ENCODE measurements at regions not wholly inside any gene's neighbourhood (a gene's known extent, or its start where the extent isn't known, plus 50 kb on each side); places are given as distances from the start of the nearest gene placed in this dataset.

GRCh38 chr5:156232251-156232869 is 94.6 kb upstream of the SGCD start:
- no peak for DNase-seq

GRCh38 chr5:156237361-156237760 is 89.6 kb upstream of the SGCD start:
- no peak for DNase-seq

GRCh38 chr5:156239800-156240199 is 87.2 kb upstream of the SGCD start:
- no peak for DNase-seq

GRCh38 chr5:156240414-156240813 is 86.5 kb upstream of the SGCD start:
- no peak for DNase-seq

- no peak for DNase-seq
These were observed 85.7 kb upstream of the SGCD start for GRCh38 chr5:156241266-156241665.

DNA sequence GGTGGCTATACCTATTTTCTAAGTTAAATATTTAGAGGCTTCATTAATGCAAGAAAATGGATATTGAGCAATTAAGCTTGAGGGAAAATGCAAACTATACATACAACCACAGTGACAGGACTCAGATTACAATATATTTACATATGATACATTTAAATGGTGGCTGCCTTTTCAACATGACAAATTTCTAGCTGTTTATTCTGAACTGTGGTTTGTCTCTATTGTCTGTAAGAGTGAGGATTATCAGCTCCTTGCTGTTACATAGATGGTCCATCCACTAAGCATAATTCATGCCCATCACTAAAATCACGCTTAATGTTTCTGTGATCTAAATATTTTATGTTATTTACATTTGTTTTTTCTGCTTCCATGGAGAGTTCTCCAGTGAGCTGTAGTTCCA is 81.1 kb upstream of the SGCD start:
- DNase-seq: no peak

DNA sequence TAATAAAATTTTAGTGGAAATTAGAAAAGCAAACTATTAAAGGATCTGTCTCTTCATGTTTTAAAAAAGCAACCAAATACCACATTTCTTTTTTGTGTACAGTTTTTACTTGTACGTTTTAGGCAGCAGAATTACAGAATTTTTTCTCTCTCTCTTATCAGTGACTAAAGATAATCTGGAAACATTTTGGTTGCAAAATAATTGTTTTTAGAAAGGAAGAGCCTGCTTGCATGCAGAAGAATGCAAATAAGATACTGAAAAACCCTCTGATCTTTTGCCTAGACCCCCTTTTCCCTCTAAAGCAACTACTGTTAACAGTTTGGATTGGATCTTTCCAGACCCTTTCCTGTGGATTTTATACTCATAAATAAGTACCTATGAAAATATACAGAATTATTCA is 75.9 kb upstream of the SGCD start:
- DNase-seq: no peak

- no peak for DNase-seq
These were observed 73.8 kb upstream of the SGCD start for GRCh38 chr5:156253130-156253529.

DNA sequence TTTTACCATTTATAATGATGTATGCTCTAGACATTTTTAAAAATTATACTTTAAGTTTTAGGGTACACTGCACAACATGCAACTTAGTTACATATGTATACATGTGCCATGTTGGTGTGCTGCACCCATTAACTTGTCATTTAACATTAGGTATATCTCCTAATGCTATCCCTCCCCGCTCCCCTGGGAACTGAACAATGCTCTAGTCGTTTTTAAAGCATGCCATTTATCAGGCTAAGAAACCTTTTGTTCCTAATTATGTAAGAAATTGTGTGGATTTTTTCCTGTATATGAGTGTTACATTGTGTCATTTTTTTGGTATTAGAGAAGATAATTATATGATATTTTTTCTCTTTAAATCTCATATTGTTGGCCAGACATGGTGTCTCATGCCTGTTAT is 72.8 kb upstream of the SGCD start:
- no peak for DNase-seq

DNA sequence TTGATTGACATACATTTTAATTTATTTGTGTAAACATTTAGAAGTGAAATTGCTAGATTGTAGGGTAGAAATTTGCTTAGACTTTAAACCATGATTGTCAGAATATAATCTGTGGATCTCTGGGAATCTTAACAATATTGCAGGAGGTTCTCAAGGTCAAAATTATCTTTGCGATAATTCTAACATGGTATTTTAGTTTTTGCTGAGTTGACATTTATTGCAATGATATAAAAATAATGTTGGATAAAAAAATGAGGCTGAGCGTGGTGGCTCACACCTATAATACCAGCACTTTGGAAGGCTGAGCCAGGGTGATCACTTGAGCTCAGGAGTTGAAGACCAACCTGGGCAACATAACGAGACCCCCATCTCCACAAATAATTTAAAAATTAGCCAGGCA is 70.3 kb upstream of the SGCD start:
- no peak for DNase-seq

DNA sequence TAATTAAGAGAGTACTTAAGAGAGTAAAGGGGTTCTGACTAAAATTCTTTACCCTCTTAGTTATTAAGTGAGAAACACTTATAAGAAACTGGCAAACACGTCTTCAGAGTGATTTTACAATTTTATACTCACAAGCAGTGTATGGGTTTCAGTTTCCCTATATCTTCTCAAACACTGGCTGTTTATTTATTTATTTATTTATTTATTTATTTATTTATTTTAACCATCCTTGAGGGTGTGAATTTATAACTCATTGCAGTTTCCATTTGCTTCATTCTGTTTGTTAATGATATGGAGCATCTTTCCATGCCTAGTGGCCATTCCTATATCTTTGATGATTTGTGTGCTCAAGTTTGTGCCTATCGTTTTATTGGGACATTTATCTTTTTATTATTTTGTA is 68.0 kb upstream of the SGCD start:
- no peak for DNase-seq

DNA sequence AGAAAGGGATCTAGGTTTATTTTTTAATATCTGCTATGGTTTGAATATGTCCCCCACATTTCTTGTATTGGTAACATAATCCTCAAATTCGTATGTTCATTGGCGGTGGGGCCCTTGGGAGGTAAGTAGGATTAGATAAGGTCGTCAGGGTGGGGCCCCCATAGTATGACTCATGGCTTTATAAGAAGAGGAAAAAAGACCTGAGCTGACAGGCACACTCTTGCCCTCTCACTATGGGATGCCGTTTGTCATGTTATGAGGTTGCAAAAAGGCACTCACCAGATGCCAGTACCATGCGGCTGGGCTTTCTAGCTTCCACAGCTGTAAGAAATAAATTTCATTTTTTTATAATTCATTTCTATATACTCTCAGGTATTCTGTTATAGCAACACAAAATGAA is 67.3 kb upstream of the SGCD start:
- DNase-seq: no peak

DNA sequence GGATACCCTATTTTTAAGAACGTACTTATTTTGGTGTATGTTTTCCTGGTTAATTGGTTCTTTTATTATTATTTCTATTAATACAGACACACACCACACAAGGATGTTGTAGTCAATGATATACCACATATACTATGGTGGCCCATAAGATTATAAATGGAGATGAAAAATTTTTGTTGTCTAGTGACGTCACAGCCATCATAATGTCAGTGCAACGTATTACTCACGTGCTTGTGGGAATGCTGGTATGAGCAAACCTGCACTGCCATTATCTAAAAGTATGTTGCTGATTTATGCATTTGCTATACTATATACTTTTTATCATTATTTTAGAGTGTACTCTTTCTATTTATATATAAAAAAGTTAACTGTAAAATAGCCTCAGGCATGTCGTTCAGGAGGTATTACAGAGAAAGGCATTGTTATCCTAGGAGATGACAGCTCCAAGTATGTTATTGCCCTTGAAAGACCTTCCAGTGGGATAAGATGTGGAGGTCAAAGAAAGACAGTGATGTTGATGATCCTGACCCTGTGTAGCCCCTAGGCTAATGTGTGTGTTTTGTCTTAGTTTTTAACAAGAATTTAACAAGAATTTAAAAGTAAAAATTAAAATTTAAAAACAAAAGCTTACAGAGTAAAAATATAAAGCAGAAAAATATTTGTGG is 65.6 kb upstream of the SGCD start:
- DNase-seq: no peak

DNA sequence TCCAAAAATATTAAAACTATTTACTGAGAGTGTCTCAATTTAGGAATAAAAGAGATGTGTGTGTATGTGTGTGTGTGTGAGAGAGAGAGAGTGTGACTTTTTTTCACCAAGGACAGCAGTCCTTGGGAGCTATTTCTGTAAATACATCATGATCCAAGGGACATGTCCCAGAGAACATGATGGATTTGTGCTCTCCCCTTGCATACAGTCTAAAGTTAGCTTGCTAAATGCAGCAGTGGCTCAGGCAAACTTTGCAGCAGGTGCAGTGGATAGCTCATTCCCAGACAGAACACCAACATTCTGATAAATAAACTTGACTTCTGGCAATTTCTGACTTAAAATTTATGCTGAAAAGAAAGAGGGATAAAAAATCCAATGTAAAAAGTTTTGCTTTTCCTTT is 55.4 kb upstream of the SGCD start:
- no peak for DNase-seq

DNA sequence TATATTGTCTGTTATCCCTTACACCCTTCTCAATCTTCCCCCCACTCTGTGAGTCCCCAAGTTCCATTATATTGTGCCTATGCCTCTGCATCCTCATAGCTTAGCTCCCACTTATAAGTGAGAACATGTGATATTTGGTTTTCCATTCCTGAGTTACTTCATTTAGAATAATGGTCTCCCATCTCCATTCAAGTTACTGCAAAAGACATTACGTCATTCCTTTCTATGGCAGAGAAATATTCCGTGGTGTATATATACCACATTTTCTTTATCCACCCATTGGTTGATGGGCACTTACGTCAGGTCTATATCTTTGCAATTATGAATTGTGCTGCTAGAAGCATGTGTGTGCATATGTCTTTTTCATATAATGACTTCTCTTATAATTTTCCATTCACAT is 54.8 kb upstream of the SGCD start:
- no peak for DNase-seq

DNA sequence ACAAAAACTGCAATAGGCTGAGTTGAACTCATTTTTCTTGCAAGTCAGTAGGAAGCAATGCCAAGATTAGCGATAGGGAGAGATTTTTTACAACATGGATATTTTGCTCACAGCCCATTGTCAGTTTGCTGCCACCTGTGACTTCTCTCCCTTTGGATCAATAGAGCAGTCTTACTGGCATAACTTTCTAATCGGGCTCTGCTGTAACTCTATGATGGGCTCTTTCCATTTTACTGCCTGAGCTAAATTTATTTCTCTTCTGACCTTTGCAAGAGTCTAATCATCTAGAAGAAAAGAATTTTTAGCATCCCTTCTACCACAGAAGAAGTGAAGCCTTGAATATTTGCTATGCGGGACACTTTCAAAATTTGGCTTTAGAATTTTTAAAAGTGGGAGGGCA is 53.6 kb upstream of the SGCD start:
- no peak for DNase-seq

DNA sequence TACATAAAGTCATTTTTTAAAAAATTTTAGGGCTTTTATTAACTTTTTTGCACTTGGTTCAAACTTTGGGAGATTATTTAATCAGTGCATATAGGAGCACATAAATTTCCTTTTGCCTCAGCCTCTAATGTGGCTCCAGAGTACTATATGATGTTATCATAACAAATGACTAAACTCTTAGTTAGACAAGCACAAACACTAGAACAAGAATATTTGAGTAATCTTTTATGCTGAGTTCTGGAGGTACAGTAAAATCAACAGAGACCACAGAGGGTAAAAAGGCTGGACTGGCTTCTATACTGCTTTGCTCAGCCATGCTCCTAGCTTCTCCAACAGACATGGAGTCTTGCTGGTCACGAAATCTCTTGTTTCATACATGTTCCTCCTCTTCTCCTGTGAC is 52.5 kb upstream of the SGCD start:
- DNase-seq: no peak

Data from NCI-H1694 (cell line).